GM19395 (cell line): ENCODE measurements at regions not wholly inside any gene's neighbourhood (a gene's known extent, or its start where the extent isn't known, plus 50 kb on each side); places are given as distances from the start of the nearest gene placed in this dataset.

Source experiments
- ATAC-seq: cut with Tn5 transposase; IDR thresholded peaks from one replicate; pipeline ENCODE4 v1.9.1; 2021; ENCODE audit warnings: mild to moderate bottlenecking, moderate library complexity; ENCODE audit not compliant: unreplicated experiment

- ATAC-seq: no peak
These were observed 61.6 kb downstream of the CCR1 start for GRCh38 chr3:46146548-46146947.

- ATAC-seq: no peak
These were observed 62.1 kb downstream of the CCR1 start for GRCh38 chr3:46146021-46146420.

GRCh38 chr3:46145147-46145546 lies 63.0 kb downstream of the CCR1 start:
- ATAC-seq: no peak

- ATAC-seq: no peak
These were observed 64.1 kb downstream of the CCR1 start for GRCh38 chr3:46143951-46144473.

- no peak for ATAC-seq
These were observed 66.3 kb downstream of the CCR1 start for GRCh38 chr3:46141813-46142212.

- no peak for ATAC-seq
These were observed 69.5 kb downstream of the CCR1 start for GRCh38 chr3:46138581-46138980.

GRCh38 chr3:46135475-46135874 lies 72.6 kb downstream of the CCR1 start:
- no peak for ATAC-seq

- ATAC-seq: no peak
These were observed 74.8 kb downstream of the CCR1 start for GRCh38 chr3:46133285-46133684.

- ATAC-seq: no peak
These were observed 75.5 kb downstream of the CCR1 start for GRCh38 chr3:46132565-46132964.

- no peak for ATAC-seq
These were observed 76.1 kb downstream of the CCR1 start for GRCh38 chr3:46131884-46132450.

GRCh38 chr3:46130631-46131310 lies 77.3 kb downstream of the CCR1 start:
- no peak for ATAC-seq

- ATAC-seq: no peak
These were observed 78.4 kb downstream of the CCR1 start for GRCh38 chr3:46129588-46130272.

- no peak for ATAC-seq
These were observed 80.6 kb downstream of the CCR1 start for GRCh38 chr3:46127503-46127902.

GRCh38 chr3:46124216-46125177 lies 83.6 kb downstream of the CCR1 start:
- ATAC-seq: no peak

- no peak for ATAC-seq
These were observed 84.5 kb downstream of the CCR1 start for GRCh38 chr3:46123646-46124045.

- no peak for ATAC-seq
These were observed 86.0 kb downstream of the CCR1 start for GRCh38 chr3:46122091-46122490.

- no peak for ATAC-seq
These were observed 87.1 kb downstream of the CCR1 start for GRCh38 chr3:46120983-46121382.

GRCh38 chr3:46119709-46120498 lies 88.2 kb downstream of the CCR1 start:
- ATAC-seq: no peak

GRCh38 chr3:46119253-46119652 lies 88.9 kb downstream of the CCR1 start:
- no peak for ATAC-seq

GRCh38 chr3:46116996-46117395 lies 89.7 kb upstream of the XCR1 start:
- ATAC-seq: no peak
